ENCODE measurements at regions not wholly inside any gene's neighbourhood (a gene's known extent, or its start where the extent isn't known, plus 50 kb on each side); places are given as distances from the start of the nearest gene placed in this dataset.

DNA sequence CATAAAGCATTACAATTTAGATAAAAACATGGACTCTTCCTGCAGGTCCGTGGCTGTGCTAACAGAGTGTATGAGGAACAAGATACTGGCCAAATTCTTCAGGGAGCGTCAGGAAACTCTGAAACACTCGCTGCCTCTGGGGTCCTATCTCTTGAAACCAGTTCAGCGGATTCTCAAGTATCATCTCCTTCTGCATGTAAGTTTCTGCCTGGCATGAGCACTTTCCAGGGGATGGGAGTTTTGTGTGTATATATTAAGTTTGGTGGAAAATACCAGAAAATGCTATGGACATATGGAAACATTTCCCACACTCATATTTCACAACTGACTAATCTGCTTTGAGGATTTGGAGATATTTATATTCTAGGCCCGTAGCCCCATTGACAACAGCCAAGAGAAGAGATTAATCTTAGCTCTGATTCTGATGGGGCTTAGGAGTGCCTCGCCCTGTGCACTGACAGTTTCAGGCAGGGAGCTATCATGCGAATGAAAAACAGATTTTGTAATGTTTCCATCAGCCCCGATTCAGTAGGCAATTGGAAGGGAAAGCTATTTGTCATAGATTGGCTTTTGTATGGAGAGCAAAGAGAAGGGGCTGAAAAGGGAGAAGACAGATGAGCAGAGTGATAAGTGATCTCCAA lies 64.7 kb upstream of the MTHFD1L start:
- no peak for DNase-seq (ENCODE audit: low spot score)
- no peaks in the 10 kb centered on the region for H3K4me1 ChIP-seq (replicated peaks)
- no peak overlapping the region for H3K27ac ChIP-seq
- H3K4me3 ChIP-seq, result no peak overlapping the region
- H3K9me3 ChIP-seq, result no peaks in the 10 kb centered on the region
- no peak for TF ChIP-seq POLR2A (IDR thresholded peaks at IDR 0.05)
- no peak for TF ChIP-seq POLR2AphosphoS5 (IDR thresholded peaks at IDR 0.05)
- TF ChIP-seq, protein P1, sequence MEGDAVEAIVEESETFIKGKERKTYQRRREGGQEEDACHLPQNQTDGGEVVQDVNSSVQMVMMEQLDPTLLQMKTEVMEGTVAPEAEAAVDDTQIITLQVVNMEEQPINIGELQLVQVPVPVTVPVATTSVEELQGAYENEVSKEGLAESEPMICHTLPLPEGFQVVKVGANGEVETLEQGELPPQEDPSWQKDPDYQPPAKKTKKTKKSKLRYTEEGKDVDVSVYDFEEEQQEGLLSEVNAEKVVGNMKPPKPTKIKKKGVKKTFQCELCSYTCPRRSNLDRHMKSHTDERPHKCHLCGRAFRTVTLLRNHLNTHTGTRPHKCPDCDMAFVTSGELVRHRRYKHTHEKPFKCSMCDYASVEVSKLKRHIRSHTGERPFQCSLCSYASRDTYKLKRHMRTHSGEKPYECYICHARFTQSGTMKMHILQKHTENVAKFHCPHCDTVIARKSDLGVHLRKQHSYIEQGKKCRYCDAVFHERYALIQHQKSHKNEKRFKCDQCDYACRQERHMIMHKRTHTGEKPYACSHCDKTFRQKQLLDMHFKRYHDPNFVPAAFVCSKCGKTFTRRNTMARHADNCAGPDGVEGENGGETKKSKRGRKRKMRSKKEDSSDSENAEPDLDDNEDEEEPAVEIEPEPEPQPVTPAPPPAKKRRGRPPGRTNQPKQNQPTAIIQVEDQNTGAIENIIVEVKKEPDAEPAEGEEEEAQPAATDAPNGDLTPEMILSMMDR (IDR thresholded peaks at IDR 0.05), result no peak
- intact Hi-C loops (cut with DNase I), result no loop called here
- H3K36me3 ChIP-seq, result no peaks in the 10 kb centered on the region
- WGBS, result 69% methylated on average over 8 of the region's 8 CpGs
- H3K27me3 ChIP-seq (replicated peaks; ENCODE audit: insufficient read depth), result no peaks in the 10 kb centered on the region

DNA sequence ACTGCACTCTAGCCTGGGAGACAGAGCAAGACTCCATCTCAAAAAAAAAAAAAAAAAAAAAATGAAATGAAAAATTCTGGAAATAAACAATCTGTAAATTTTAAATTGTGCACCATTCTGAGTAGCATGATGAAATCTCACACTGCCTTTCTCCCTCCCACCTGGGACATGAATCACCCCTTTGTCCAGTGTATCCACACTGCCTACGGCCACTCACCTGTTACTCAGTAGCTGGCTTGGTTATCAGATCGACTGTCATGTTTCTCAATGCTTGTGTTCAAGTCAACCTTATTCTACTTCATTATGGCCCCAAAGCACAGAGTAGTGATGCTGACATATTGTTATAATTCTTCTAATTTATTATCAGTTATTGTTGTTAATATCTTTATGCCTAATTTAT lies 58.7 kb upstream of the MTHFD1L start:
- no peaks in the 10 kb centered on the region for H3K36me3 ChIP-seq
- H3K27me3 ChIP-seq (replicated peaks; ENCODE audit: insufficient read depth), result no peaks in the 10 kb centered on the region
- H3K4me3 ChIP-seq, result no peak overlapping the region
- 61% methylated on average over 2 of the region's 2 CpGs for WGBS
- no peaks in the 10 kb centered on the region for H3K4me1 ChIP-seq (replicated peaks)
- TF ChIP-seq POLR2A (IDR thresholded peaks at IDR 0.05) (no peak), POLR2AphosphoS5 (IDR thresholded peaks at IDR 0.05) (no peak)
- TF ChIP-seq, protein P1 (IDR thresholded peaks at IDR 0.05), result no peak
- intact Hi-C loops (cut with DNase I), result no loop called here
- no peak overlapping the region for H3K27ac ChIP-seq
- no peaks in the 10 kb centered on the region for H3K9me3 ChIP-seq
- DNase-seq (ENCODE audit: low spot score), result no peak

DNA sequence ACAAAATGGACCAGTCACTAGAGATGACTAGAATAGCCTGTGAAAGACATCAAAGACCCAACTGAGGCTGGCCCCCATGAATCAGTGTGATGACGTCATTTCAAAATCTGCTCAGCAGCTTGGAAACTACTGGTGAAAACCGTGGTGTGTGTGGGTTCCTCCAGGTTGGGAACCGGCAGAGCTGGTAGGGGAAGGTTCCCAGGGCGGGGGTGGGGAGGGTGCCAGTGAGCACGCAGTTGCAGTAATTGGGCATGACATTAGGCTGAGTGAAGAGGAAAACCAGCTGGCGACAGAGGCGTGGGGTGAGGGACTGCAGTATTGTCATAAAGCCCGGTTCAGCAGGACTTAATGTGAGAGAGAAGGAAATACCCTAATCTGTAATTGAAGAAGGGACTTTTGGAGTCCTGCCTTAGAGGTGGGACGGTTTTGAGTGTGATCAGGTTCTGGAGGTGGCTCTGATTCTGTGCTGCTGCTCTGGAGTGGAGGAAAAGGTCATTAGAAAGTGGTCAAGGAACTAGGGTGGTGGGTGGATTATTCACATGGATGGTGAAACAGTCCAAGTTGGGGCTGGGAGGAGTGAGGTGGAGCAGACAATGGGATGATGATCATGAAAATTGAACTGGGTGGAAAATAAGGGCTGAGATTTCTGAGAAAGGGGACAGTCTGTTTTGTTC lies 52.0 kb upstream of the MTHFD1L start:
- TF ChIP-seq POLR2A (IDR thresholded peaks at IDR 0.05) (no peak), POLR2AphosphoS5 (IDR thresholded peaks at IDR 0.05) (no peak)
- TF ChIP-seq, protein P1 (IDR thresholded peaks at IDR 0.05), result no peak
- no peak for DNase-seq (ENCODE audit: low spot score)
- Histone ChIP-seq H3K4me1 (replicated peaks) (no peaks in the 10 kb centered on the region), H3K27me3 (replicated peaks; ENCODE audit: insufficient read depth) (no peaks in the 10 kb centered on the region), H3K9me3 (no peaks in the 10 kb centered on the region), H3K36me3 (no peaks in the 10 kb centered on the region), H3K27ac (no peak overlapping the region), H3K4me3 (no peak overlapping the region)
- WGBS, result 30% methylated on average over 9 of the region's 9 CpGs
- intact Hi-C loops (cut with DNase I), result loop anchor here (5.0 to 10.0 kb wide), 2 partner anchors 211 to 739 kb away; no protein-coding TSS in a partner anchor

DNA sequence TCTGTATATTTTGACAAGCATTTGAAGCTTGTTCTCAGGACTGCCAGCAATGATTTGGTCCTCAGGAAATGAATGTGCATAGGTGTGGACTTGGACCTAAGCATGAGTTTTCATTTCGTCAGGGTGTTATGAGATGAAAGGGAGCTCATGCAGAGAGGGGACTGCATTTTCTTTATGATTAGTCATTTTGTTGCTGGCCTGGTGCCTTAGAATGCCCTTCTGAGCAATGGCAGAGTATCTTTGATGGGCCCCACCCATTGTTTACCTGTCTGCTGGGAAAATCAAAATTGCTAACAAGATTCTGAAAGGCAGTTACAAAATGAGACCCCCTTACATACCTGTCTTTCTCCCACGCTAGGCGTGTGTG lies 51.5 kb upstream of the MTHFD1L start:
- WGBS, result 71% methylated on average over 3 of the region's 3 CpGs
- H3K4me3 ChIP-seq, result no peak overlapping the region
- H3K9me3 ChIP-seq, result no peaks in the 10 kb centered on the region
- no peaks in the 10 kb centered on the region for H3K27me3 ChIP-seq (replicated peaks; ENCODE audit: insufficient read depth)
- H3K4me1 ChIP-seq (replicated peaks), result no peaks in the 10 kb centered on the region
- intact Hi-C loops (cut with DNase I), result loop anchor here (5.0 to 10.0 kb wide), 2 partner anchors 212 to 739 kb away; no protein-coding TSS in a partner anchor
- TF ChIP-seq POLR2A (IDR thresholded peaks at IDR 0.05), result no peak
- no peak for TF ChIP-seq POLR2AphosphoS5 (IDR thresholded peaks at IDR 0.05)
- TF ChIP-seq, protein P1 (IDR thresholded peaks at IDR 0.05), result no peak
- H3K27ac ChIP-seq, result no peak overlapping the region
- no peaks in the 10 kb centered on the region for H3K36me3 ChIP-seq
- no peak for DNase-seq (ENCODE audit: low spot score)
